ENCODE measurements at regions not wholly inside any gene's neighbourhood (a gene's known extent, or its start where the extent isn't known, plus 50 kb on each side); places are given as distances from the start of the nearest gene placed in this dataset.

DNA sequence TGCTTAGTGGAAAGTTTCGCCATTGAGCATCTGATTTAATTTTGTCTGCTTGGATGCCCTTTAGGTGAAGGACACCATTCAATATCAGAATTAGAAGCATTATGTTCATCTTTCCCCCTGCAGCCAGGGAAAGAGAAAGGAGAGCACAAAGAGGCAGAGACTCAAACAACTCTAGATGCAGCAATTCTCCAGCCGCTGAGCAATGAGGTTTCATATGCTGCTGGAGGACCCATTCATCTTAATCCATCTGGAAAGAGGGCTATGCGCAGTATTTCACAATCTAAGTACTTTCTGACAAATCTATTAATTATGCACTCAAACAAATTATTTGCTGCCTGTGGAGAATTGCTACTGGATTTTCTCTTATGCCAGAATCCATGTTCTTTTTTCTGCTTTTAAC is 527.0 kb upstream of the TUSC1 start:
- DNase-seq (ENCODE audit: low read depth, low spot score) = no peak
- H3K27ac ChIP-seq (ENCODE audit: low read depth, low read length) = no peak overlapping the region
- H3K9me3 ChIP-seq (ENCODE audit: control insufficient read depth, insufficient read depth, low read length) = no peaks in the 10 kb centered on the region
- ChIA-PET CTCF (no interaction called here), POLR2A (no interaction called here)
- no peaks in the 10 kb centered on the region for H3K27me3 ChIP-seq (ENCODE audit: control insufficient read depth, insufficient read depth, low read length)
- TF ChIP-seq, protein P1, sequence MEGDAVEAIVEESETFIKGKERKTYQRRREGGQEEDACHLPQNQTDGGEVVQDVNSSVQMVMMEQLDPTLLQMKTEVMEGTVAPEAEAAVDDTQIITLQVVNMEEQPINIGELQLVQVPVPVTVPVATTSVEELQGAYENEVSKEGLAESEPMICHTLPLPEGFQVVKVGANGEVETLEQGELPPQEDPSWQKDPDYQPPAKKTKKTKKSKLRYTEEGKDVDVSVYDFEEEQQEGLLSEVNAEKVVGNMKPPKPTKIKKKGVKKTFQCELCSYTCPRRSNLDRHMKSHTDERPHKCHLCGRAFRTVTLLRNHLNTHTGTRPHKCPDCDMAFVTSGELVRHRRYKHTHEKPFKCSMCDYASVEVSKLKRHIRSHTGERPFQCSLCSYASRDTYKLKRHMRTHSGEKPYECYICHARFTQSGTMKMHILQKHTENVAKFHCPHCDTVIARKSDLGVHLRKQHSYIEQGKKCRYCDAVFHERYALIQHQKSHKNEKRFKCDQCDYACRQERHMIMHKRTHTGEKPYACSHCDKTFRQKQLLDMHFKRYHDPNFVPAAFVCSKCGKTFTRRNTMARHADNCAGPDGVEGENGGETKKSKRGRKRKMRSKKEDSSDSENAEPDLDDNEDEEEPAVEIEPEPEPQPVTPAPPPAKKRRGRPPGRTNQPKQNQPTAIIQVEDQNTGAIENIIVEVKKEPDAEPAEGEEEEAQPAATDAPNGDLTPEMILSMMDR (IDR thresholded peaks at IDR 0.05; ENCODE audit: low read depth, low read length) = no peak
- no peak overlapping the region for H3K4me3 ChIP-seq (ENCODE audit: low read depth, low read length)

DNA sequence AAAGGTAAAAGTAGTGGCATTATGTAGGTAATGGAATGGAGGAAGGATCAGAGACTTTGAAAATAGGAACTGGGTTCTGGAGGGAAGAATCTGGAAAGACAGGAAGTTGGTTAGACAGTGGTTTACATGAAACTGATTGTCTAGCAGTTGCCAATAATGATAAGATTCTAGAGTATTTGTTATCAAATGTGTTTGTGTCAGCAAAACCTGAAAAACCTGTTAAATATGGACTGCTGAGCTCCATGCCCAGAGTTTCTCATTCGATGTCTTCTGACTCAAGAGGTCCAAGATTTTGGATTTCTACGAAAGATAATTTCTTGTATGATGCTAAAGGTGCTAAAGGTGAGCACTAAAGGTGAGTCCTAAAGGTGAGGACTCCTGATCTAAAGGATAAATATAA is 515.0 kb upstream of the TUSC1 start:
- no peaks in the 10 kb centered on the region; the same call in 1 of the 2 replicates for H3K9me3 ChIP-seq (ENCODE audit: control insufficient read depth, insufficient read depth, low read length)
- DNase-seq (ENCODE audit: low read depth, low spot score) = no peak
- CTCF ChIA-PET = no interaction called here
- POLR2A ChIA-PET = no interaction called here
- no peak overlapping the region for H3K4me3 ChIP-seq (ENCODE audit: low read depth, low read length)
- H3K27me3 ChIP-seq (ENCODE audit: control insufficient read depth, insufficient read depth, low read length) = no peaks in the 10 kb centered on the region
- TF ChIP-seq, protein P1 (IDR thresholded peaks at IDR 0.05; ENCODE audit: low read depth, low read length) = no peak
- H3K27ac ChIP-seq (ENCODE audit: low read depth, low read length) = no peak overlapping the region

DNA sequence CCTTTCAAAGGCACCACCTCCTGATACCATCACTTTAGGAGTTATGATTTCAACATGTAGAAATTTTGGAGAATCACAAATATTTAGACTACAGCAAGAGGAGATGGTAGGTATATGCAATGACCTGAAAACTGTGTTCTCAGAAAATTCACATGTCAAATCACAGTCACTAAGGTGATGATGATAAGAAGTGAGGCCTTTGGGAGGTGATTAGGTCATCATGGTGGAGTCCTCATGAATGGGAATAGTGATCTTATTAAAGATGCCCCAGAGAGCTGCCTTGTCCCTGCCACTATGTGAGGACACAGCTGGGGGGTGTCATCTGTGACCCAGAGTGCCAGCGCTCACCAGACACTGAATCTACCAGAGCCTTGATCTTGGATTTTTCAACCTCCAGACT is 513.5 kb upstream of the TUSC1 start:
- ChIA-PET CTCF (no interaction called here), POLR2A (no interaction called here)
- Histone ChIP-seq H3K27ac (ENCODE audit: low read depth, low read length) (no peak overlapping the region), H3K4me3 (ENCODE audit: low read depth, low read length) (no peak overlapping the region), H3K9me3 (ENCODE audit: control insufficient read depth, insufficient read depth, low read length) (no peaks in the 10 kb centered on the region; the same call in 1 of the 2 replicates), H3K27me3 (ENCODE audit: control insufficient read depth, insufficient read depth, low read length) (no peaks in the 10 kb centered on the region)
- TF ChIP-seq, protein P1 (IDR thresholded peaks at IDR 0.05; ENCODE audit: low read depth, low read length) = no peak
- no peak for DNase-seq (ENCODE audit: low read depth, low spot score)

- CTCF ChIA-PET = interaction anchor here (1.1 kb wide), 1 partner anchor 217 kb away, joined by 4 read pairs; no protein-coding TSS in a partner anchor
These were observed 503.6 kb upstream of the TUSC1 start for GRCh38 chr9:26181836-26182235.

GRCh38 chr9:26176628-26177027 is 498.4 kb upstream of the TUSC1 start:
- no peak for DNase-seq (ENCODE audit: low read depth, low spot score)
- Histone ChIP-seq H3K4me3 (ENCODE audit: low read depth, low read length) (no peak overlapping the region), H3K27me3 (ENCODE audit: control insufficient read depth, insufficient read depth, low read length) (no peaks in the 10 kb centered on the region), H3K9me3 (ENCODE audit: control insufficient read depth, insufficient read depth, low read length) (no peaks in the 10 kb centered on the region), H3K27ac (ENCODE audit: low read depth, low read length) (no peak overlapping the region)
- CTCF ChIA-PET = no interaction called here
- TF ChIP-seq, protein P1 (IDR thresholded peaks at IDR 0.05; ENCODE audit: low read depth, low read length) = no peak
- POLR2A ChIA-PET = no interaction called here

More at GRCh38 chr9:26181836-26182235, 503.6 kb upstream of the TUSC1 start:
- POLR2A ChIA-PET = no interaction called here
- H3K4me3 ChIP-seq (ENCODE audit: low read depth, low read length) = no peak overlapping the region
- no peak for DNase-seq (ENCODE audit: low read depth, low spot score)
- H3K27ac ChIP-seq (ENCODE audit: low read depth, low read length) = no peak overlapping the region
- no peaks in the 10 kb centered on the region for H3K27me3 ChIP-seq (ENCODE audit: control insufficient read depth, insufficient read depth, low read length)
- H3K9me3 ChIP-seq (ENCODE audit: control insufficient read depth, insufficient read depth, low read length) = no peaks in the 10 kb centered on the region
- TF ChIP-seq, protein P1 (IDR thresholded peaks at IDR 0.05; ENCODE audit: low read depth, low read length) = no peak

Measured in AG04450 (cell line).